Astrocyte (in vitro differentiated cells and primary cell): ENCODE measurements at regions not wholly inside any gene's neighbourhood (a gene's known extent, or its start where the extent isn't known, plus 50 kb on each side); places are given as distances from the start of the nearest gene placed in this dataset.

ENCODE experiments used
- DNase-seq: peaks from one replicate; pipeline ENCODE4 v3.0.0-alpha.2; 2010; ENCODE audit warnings: low read depth
- FAIRE-seq: peaks from 2 replicates; lab custom pipeline; 2011; peaks lifted over from hg19 to GRCh38; lab: Jason Lieb, UNC
- H2AFZ ChIP-seq: 2 replicates; pipeline ENCODE4 v1.6.0; 2012; ENCODE audit warnings: low read depth, low read length, inconsistent platforms
- H3K27ac ChIP-seq: 2 replicates; pipeline ENCODE4 v1.5.1; 2011; ENCODE audit warnings: low read depth, low read length, inconsistent platforms
- H3K27me3 ChIP-seq: 2 replicates; pipeline ENCODE4 v1.6.0; 2011; ENCODE audit warnings: low read length, inconsistent platforms; ENCODE audit not compliant: insufficient read depth
- H3K36me3 ChIP-seq: 2 replicates; pipeline ENCODE4 v1.5.1; 2011; ENCODE audit warnings: low read length, inconsistent platforms; ENCODE audit not compliant: insufficient read depth
- H3K4me1 ChIP-seq: 2 replicates; pipeline ENCODE4 v1.5.1; 2011; ENCODE audit warnings: low read length, inconsistent platforms; ENCODE audit not compliant: insufficient read depth
- H3K4me2 ChIP-seq: 2 replicates; pipeline ENCODE4 v1.6.0; 2012; ENCODE audit warnings: low read length, inconsistent platforms
- H3K4me3 ChIP-seq: 2 replicates; pipeline ENCODE4 v1.5.1; 2011; ENCODE audit warnings: low read depth, mild to moderate bottlenecking, low read length, inconsistent platforms; ENCODE audit not compliant: insufficient read depth
- H3K79me2 ChIP-seq: 2 replicates; pipeline ENCODE4 v1.6.0; 2012; ENCODE audit warnings: mild to moderate bottlenecking, low read length, inconsistent platforms; ENCODE audit not compliant: insufficient read depth
- H3K9ac ChIP-seq: 2 replicates; pipeline ENCODE4 v1.6.0; 2012; ENCODE audit warnings: mild to moderate bottlenecking, low read length, inconsistent platforms
- H3K9me3 ChIP-seq: 2 replicates; pipeline ENCODE4 v1.5.1; 2012; ENCODE audit warnings: low read depth, mild to moderate bottlenecking, low read length, inconsistent platforms; ENCODE audit not compliant: insufficient read depth
- H4K20me1 ChIP-seq: 2 replicates; pipeline ENCODE4 v1.6.0; 2012; ENCODE audit warnings: low read length, inconsistent platforms; ENCODE audit not compliant: insufficient read depth
- H3K27ac Mint-ChIP-seq: one replicate; pipeline ENCODE4 v1.8.0; 2021; ENCODE audit warnings: mild to moderate bottlenecking, mixed read lengths; ENCODE audit not compliant: unreplicated experiment
- H3K27me3 Mint-ChIP-seq: one replicate; pipeline ENCODE4 v1.8.0; 2021; ENCODE audit warnings: low read depth, mixed read lengths; ENCODE audit not compliant: unreplicated experiment
- H3K36me3 Mint-ChIP-seq: one replicate; pipeline ENCODE4 v1.8.0; 2021; ENCODE audit warnings: low read depth, mixed read lengths; ENCODE audit not compliant: unreplicated experiment
- H3K4me1 Mint-ChIP-seq: one replicate; pipeline ENCODE4 v1.8.0; 2021; ENCODE audit warnings: low read depth, mixed read lengths; ENCODE audit not compliant: unreplicated experiment
- H3K4me3 Mint-ChIP-seq: one replicate; pipeline ENCODE4 v1.8.0; 2021; ENCODE audit warnings: mild to moderate bottlenecking, moderate library complexity, mixed read lengths; ENCODE audit not compliant: unreplicated experiment
- H3K9me3 Mint-ChIP-seq: one replicate; pipeline ENCODE4 v1.8.0; 2021; ENCODE audit warnings: mild to moderate bottlenecking, mixed read lengths; ENCODE audit not compliant: unreplicated experiment
- EZH2 ChIP-seq: IDR thresholded peaks from 2 replicates; pipeline ENCODE4 v1.6.1; 2012; ENCODE audit warnings: mild to moderate bottlenecking, low read length, inconsistent platforms; ENCODE audit not compliant: insufficient read depth
- TF ChIP-seq, protein P1 (sequence below): IDR thresholded peaks from 2 replicates; pipeline ENCODE4 v1.5.1; 2011; ENCODE audit warnings: low read depth, mild to moderate bottlenecking, inconsistent platforms, low read length, moderate library complexity; ENCODE audit not compliant: insufficient read depth

DNA sequence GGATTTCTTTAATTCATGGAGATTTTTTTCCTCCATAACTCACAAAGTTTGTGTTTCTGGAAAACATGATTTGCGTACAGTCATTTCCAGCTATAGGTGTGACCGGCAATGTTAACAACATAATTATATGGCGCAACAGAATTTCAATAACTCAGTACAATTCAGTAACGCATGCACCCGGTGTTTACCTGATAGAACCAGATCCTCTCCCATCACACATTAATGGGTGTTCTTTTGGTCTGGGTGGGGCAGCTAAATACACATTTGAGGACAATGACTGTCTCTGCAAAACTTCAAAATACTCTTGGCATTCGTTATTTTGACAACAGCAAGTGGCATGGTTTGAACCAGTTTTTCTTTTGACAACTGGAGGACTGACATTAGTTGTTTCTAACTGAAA, 102.3 kb downstream of the KLF6 start:
- no peak overlapping the region for H3K27ac Mint-ChIP-seq
- H3K4me2 ChIP-seq = no peak overlapping the region
- H3K79me2 ChIP-seq = no peaks in the 10 kb centered on the region
- H3K9me3 ChIP-seq = no peaks in the 10 kb centered on the region
- no peaks in the 10 kb centered on the region for H3K27me3 ChIP-seq
- H3K36me3 ChIP-seq = no peaks in the 10 kb centered on the region
- no peak overlapping the region for H3K4me3 Mint-ChIP-seq
- no peaks in the 10 kb centered on the region for H3K4me1 ChIP-seq
- H3K9ac ChIP-seq = no peak overlapping the region
- H3K9me3 Mint-ChIP-seq = no peaks in the 10 kb centered on the region
- no peak overlapping the region for H3K4me3 ChIP-seq
- H3K4me1 Mint-ChIP-seq = peaks cover 6% of the 10 kb centered on the region
- FAIRE-seq (no peak), DNase-seq (no peak)
- no peaks in the 10 kb centered on the region for H3K27me3 Mint-ChIP-seq
- H3K27ac ChIP-seq = no peak overlapping the region
- H3K36me3 Mint-ChIP-seq = no peaks in the 10 kb centered on the region
- no peak overlapping the region for H2AFZ ChIP-seq
- H4K20me1 ChIP-seq = no peaks in the 10 kb centered on the region
- TF ChIP-seq, protein P1, sequence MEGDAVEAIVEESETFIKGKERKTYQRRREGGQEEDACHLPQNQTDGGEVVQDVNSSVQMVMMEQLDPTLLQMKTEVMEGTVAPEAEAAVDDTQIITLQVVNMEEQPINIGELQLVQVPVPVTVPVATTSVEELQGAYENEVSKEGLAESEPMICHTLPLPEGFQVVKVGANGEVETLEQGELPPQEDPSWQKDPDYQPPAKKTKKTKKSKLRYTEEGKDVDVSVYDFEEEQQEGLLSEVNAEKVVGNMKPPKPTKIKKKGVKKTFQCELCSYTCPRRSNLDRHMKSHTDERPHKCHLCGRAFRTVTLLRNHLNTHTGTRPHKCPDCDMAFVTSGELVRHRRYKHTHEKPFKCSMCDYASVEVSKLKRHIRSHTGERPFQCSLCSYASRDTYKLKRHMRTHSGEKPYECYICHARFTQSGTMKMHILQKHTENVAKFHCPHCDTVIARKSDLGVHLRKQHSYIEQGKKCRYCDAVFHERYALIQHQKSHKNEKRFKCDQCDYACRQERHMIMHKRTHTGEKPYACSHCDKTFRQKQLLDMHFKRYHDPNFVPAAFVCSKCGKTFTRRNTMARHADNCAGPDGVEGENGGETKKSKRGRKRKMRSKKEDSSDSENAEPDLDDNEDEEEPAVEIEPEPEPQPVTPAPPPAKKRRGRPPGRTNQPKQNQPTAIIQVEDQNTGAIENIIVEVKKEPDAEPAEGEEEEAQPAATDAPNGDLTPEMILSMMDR = no peak
- no peak for TF ChIP-seq EZH2

DNA sequence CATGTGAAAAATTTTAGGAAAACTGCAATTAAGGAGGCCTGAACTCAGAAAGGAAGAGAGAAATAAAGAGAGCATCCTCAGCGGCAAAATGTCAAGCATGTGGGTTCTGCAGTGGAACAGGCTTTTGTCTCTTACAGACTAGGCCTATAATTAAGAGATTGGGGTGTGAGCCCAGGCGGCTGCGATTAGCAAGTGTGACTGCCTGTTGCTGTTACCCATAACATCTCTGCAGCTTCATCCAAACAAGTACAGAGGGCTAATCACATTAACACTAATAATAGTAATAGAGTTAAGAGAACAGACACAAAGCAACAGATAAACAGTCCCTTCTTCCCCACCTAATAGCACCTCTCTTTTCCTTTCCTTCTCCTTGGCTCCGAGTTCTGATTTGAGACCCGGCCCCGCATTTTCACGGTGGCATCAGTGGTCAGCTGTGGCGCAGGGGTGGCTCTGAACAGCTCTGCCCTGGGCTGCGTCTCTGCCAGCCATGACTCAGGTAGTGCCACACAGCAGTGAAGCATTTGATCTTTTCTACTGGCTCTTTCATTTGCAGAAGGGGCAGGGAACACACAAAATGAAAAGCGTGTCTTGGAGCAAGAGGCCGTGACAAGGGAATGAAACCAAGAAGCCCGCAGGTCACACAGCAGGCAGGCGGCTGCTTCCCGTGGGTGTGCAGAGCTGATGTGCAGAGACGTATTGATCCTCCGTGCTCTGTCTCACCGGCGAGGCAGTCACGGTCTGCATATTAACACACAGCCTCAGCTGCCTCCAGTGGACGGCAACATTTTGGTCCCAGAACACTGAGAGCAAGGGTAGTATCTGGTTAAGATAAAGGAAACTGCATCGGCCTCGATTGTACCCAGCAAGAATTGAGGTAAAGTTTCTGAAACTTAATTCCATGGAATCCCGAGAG, 103.1 kb downstream of the KLF6 start:
- peak overlapping the region; percentile 67 for H2AFZ ChIP-seq
- peak overlapping the region; percentile 70 for H3K4me2 ChIP-seq
- Mint-ChIP-seq H3K27me3 (no peaks in the 10 kb centered on the region), H3K36me3 (no peaks in the 10 kb centered on the region), H3K27ac (no peak overlapping the region), H3K4me1 (peaks cover 4% of the 10 kb centered on the region), H3K4me3 (no peak overlapping the region), H3K9me3 (no peaks in the 10 kb centered on the region)
- H3K27me3 ChIP-seq = no peaks in the 10 kb centered on the region
- H3K9me3 ChIP-seq = no peaks in the 10 kb centered on the region
- H3K36me3 ChIP-seq = no peaks in the 10 kb centered on the region
- FAIRE-seq (no peak), DNase-seq (no peak)
- no peaks in the 10 kb centered on the region for H4K20me1 ChIP-seq
- H3K79me2 ChIP-seq = no peaks in the 10 kb centered on the region
- TF ChIP-seq EZH2 = no peak
- TF ChIP-seq, protein P1 = peak; percentile 13
- H3K4me3 ChIP-seq = peak overlapping the region; percentile 28
- H3K9ac ChIP-seq = peak overlapping the region; percentile 28
- no peak overlapping the region for H3K27ac ChIP-seq
- no peaks in the 10 kb centered on the region for H3K4me1 ChIP-seq
